ENCODE measurements at regions not wholly inside any gene's neighbourhood (a gene's known extent, or its start where the extent isn't known, plus 50 kb on each side); places are given as distances from the start of the nearest gene placed in this dataset.

DNA sequence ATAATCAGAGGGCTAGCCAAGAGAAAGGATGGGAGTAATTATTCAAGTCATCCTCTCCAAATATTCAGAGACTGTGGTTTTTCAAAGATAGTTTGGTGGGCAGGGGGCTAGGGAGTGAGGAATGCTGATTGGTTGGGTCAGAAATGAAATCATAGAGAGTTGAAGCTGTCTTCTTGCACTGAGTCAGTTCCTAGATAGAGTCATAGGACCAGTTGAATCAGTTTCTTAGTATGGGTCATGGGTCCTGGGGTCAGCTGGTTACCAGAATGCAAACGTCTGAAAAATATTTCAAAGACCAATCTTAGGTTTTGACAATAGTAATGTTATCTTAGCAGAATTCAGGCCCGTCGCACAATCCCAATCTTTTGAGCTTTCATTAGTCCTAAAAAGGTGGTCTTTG lies 171.4 kb upstream of the SPATS2L start:
- Histone ChIP-seq H3K27me3 (ENCODE audit: control insufficient read depth, insufficient read depth, low read length) (0 out of 2 replicates have a peak, but pooled peaks cover 2% of the 10 kb centered on the region), H3K4me3 (ENCODE audit: low read depth, low read length) (no peak overlapping the region), H3K36me3 (ENCODE audit: control insufficient read depth, insufficient read depth, low read length) (no peaks in the 10 kb centered on the region)
- TF ChIP-seq, protein P1, sequence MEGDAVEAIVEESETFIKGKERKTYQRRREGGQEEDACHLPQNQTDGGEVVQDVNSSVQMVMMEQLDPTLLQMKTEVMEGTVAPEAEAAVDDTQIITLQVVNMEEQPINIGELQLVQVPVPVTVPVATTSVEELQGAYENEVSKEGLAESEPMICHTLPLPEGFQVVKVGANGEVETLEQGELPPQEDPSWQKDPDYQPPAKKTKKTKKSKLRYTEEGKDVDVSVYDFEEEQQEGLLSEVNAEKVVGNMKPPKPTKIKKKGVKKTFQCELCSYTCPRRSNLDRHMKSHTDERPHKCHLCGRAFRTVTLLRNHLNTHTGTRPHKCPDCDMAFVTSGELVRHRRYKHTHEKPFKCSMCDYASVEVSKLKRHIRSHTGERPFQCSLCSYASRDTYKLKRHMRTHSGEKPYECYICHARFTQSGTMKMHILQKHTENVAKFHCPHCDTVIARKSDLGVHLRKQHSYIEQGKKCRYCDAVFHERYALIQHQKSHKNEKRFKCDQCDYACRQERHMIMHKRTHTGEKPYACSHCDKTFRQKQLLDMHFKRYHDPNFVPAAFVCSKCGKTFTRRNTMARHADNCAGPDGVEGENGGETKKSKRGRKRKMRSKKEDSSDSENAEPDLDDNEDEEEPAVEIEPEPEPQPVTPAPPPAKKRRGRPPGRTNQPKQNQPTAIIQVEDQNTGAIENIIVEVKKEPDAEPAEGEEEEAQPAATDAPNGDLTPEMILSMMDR (IDR thresholded peaks at IDR 0.05; ENCODE audit: insufficient read depth, low read depth, low read length), result no peak
- CTCF ChIA-PET, result no interaction called here
- no peak for DNase-seq (ENCODE audit: low read depth)
- POLR2A ChIA-PET, result no interaction called here

DNA sequence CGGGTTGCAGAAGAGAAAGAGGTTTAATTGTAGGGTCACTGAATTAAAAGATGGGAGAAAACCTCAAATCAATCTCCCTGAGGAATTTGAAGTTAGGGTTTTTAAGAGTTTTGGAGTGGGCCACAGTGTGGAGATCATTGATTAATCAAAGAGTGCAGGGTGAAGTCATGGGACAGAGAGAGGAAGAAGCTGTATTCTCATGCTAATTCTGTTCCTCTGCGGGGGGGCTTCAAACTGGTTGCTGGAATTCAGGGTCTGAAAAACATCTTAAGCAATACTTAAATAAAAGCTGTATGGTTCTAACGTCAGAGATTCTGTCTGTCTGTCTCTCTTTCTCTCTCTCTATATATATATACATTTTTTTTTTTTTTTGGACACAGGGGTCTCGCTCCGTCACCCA lies 169.8 kb upstream of the SPATS2L start:
- H3K36me3 ChIP-seq (ENCODE audit: control insufficient read depth, insufficient read depth, low read length), result no peaks in the 10 kb centered on the region
- no peak for DNase-seq (ENCODE audit: low read depth)
- ChIA-PET POLR2A (no interaction called here), CTCF (interaction anchor here (1.8 to 1.9 kb wide), 2 partner anchors 11 to 158 kb away, joined by 4 to 6 read pairs; no protein-coding TSS in a partner anchor)
- H3K4me3 ChIP-seq (ENCODE audit: low read depth, low read length), result no peak overlapping the region
- 0 out of 2 replicates have a peak, but pooled peaks cover 2% of the 10 kb centered on the region for H3K27me3 ChIP-seq (ENCODE audit: control insufficient read depth, insufficient read depth, low read length)
- TF ChIP-seq, protein P1 (IDR thresholded peaks at IDR 0.05; ENCODE audit: insufficient read depth, low read depth, low read length), result no peak

DNA sequence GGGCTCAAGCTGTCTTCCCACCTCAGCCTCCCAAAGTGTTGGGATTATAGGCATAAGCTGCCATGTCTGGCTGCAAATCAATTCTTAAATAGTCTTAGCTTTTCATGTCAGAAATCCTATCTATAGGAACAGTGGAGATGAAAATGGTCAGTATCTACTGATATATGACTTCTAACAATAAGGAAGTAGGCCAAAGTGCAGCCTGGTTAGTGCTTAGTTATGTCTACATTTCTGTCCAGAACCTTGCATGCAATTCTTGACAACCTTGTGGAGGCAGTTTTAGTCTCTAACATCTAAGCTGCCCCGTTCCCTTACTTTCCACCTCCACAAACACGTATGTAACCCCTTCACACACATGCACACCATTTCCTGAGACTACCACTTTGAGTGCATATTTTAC lies 169.2 kb upstream of the SPATS2L start:
- H3K36me3 ChIP-seq (ENCODE audit: control insufficient read depth, insufficient read depth, low read length), result no peaks in the 10 kb centered on the region
- ChIA-PET CTCF (interaction anchor here (1.8 to 1.9 kb wide), 2 partner anchors 10 to 158 kb away, joined by 4 to 6 read pairs; no protein-coding TSS in a partner anchor), POLR2A (no interaction called here)
- TF ChIP-seq, protein P1 (IDR thresholded peaks at IDR 0.05; ENCODE audit: insufficient read depth, low read depth, low read length), result no peak
- no peak overlapping the region for H3K4me3 ChIP-seq (ENCODE audit: low read depth, low read length)
- no peak for DNase-seq (ENCODE audit: low read depth)
- 0 out of 2 replicates have a peak, but pooled peaks cover 2% of the 10 kb centered on the region for H3K27me3 ChIP-seq (ENCODE audit: control insufficient read depth, insufficient read depth, low read length)

DNA sequence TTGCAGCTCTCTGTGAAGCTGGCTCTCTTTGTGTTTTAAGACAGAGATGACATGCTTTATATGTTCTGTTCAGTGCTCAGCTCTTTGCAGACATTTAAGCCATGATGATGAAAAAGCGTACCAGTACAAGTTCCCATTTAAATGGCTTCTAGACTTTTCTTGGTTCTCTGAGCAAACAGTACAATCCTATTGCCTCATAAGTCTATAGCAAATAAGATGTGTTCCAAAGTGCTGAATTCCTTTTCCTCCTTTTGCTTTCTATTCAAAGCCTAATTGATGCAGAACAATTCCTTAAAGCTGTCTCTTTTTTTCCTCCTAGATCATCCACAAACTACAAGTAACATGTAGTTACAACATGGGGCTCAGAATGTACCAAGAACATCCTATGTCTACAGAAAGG lies 168.8 kb upstream of the SPATS2L start:
- Histone ChIP-seq H3K36me3 (ENCODE audit: control insufficient read depth, insufficient read depth, low read length) (no peaks in the 10 kb centered on the region), H3K27me3 (ENCODE audit: control insufficient read depth, insufficient read depth, low read length) (no peaks in the 10 kb centered on the region), H3K4me3 (ENCODE audit: low read depth, low read length) (no peak overlapping the region)
- ChIA-PET POLR2A (no interaction called here), CTCF (interaction anchor here (0.7 to 1.9 kb wide), 3 partner anchors 10 to 159 kb away, joined by 3 to 6 read pairs (median 4); no protein-coding TSS in a partner anchor)
- no peak for DNase-seq (ENCODE audit: low read depth)
- TF ChIP-seq, protein P1 (IDR thresholded peaks at IDR 0.05; ENCODE audit: insufficient read depth, low read depth, low read length), result no peak

DNA sequence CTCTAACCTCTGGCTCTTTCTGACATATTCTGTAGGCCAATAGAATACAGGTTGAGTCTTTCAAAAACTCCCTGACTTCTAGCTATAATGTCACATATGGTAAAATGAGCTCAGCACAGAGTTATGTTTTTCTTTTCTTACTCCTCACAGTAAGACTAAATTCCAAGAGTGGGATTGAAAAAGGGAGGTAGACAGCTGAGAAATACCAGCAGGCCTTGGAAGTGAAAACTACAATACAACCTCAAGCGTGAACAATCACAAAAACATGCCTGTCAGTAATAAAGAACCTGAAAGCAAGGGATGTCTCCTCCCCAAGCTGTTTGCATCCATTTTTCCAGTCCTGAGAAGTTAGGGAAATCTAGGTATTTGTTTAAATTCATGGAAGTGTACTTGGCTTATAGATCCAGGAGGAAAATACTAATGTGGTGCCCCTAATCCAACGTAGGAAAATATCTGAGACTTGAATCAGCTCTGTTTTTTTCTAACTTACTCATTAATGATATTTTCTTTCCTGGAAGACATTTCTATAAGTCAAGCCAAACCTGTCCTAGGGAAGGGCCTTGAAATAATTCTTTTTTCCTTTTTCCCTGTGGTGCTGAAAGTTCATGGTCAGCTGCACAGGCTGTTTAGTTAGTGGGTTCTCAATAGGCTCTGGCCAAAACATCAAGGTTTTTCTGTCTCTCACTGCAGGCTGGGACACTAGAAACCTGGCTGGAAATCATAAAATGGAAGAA lies 167.9 kb upstream of the SPATS2L start:
- no peak for DNase-seq (ENCODE audit: low read depth)
- POLR2A ChIA-PET, result no interaction called here
- H3K4me3 ChIP-seq (ENCODE audit: low read depth, low read length), result no peak overlapping the region
- CTCF ChIA-PET, result interaction anchor here (0.7 to 1.9 kb wide), 3 partner anchors 9 to 128 kb away, joined by 3 to 6 read pairs (median 3); no protein-coding TSS in a partner anchor
- H3K27me3 ChIP-seq (ENCODE audit: control insufficient read depth, insufficient read depth, low read length), result no peaks in the 10 kb centered on the region
- TF ChIP-seq, protein P1 (IDR thresholded peaks at IDR 0.05; ENCODE audit: insufficient read depth, low read depth, low read length), result no peak
- no peaks in the 10 kb centered on the region for H3K36me3 ChIP-seq (ENCODE audit: control insufficient read depth, insufficient read depth, low read length)
